ENCODE measurements at regions not wholly inside any gene's neighbourhood (a gene's known extent, or its start where the extent isn't known, plus 50 kb on each side); places are given as distances from the start of the nearest gene placed in this dataset.

DNA sequence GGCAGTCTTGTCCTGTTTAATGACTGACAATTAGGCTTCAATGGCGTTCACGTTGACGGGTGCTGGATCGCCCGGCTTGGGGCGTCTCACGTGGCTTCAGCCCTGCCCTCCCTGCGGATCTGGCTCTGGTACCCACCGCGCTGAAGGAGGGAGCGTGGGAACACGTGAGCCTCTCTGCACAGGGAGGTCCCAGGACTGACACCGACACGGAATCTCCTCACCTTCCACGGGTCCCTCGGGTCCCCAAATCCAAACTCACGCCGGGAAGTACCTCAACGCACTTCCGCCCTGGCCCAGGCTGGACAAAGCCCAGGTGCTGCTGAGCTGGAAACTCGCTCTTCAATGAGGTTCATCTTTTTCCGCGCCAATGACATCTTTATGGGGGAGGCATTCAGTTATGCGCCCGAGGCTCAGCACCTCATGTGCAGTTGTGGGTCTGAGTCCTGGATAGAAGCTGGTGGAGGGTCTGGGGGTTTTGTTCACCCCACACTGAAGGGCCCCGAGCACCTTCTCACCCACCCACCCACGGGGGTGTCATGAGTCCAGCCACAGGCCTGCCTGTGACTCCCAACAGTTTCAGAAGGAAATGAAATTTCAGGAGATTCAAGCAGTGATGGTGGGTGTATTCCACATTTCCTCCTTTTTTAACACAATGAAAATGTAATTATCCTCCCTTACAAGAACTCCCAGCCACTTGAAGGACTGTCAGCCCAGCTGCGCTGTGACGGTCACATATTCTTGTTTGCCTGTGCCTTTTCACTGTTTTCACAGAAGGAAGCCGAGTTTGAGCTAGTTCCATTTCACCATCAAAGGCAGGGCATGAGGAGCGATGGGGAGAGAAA, 251.7 kb upstream of the SFSWAP start:
- Histone ChIP-seq H3K4me3 (no peak overlapping the region), H3K9me3 (no peaks in the 10 kb centered on the region), H3K27me3 (peaks cover 0 to 24% of the 10 kb centered on the region in 2 donors), H3K36me3 (no peaks in the 10 kb centered on the region), H3K27ac (no peak overlapping the region), H3K4me1 (no peaks in the 10 kb centered on the region)
- DNase-seq: no peak
- intact Hi-C loops (cut with DNase I; ENCODE audit: low total_unique reads): no loop called here
- TF ChIP-seq CTCF (IDR thresholded peaks at IDR 0.05): no peak

GRCh38 chr12:131459773-131460365, 251.0 kb upstream of the SFSWAP start:
- Histone ChIP-seq H3K4me1 (no peaks in the 10 kb centered on the region), H3K9me3 (no peaks in the 10 kb centered on the region), H3K36me3 (no peaks in the 10 kb centered on the region), H3K4me3 (no peak overlapping the region), H3K27me3 (peaks cover 0 to 24% of the 10 kb centered on the region in 2 donors), H3K27ac (no peak overlapping the region)
- intact Hi-C loops (cut with DNase I; ENCODE audit: low total_unique reads): no loop called here
- TF ChIP-seq CTCF (IDR thresholded peaks at IDR 0.05): no peak
- no peak for DNase-seq

DNA sequence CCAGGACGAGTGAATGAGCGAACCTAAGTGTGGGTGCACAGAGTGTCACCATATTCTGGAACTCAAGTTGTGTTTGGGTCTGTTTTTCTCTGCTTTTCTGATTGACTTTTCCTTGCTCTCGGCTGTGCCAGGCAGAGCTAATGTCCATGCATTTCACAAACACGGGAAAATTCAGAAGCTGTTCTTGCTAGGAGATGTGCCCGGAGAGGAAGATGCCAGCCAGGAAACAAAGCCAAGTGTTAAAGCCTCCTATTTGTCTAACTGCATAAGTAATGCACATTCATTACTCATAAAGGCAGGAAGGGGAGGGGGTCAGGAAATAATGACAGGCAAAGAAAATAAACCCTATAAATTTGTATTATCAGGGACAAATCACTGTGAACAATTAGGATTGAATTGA, 250.4 kb upstream of the SFSWAP start:
- no peak for DNase-seq

DNA sequence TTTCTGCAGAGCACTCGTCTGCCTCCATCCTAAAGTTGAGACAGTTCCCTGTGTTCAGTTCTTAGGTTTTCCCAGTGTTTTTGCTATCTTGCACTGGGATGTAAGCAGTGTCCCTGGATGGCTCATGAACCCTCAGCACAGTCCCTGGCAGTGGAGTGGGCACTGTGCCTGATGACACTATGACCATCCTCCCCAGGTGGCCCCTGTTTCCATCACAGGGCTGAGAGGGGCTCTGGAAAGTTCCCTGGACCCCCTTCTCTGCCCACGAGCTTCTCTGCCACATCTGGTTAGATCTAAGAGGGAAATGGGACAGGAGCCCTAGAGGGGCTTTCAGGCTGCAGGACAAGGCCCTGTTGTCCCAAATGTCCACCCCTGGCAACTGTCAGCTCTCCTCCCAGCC, 249.8 kb upstream of the SFSWAP start:
- no peak overlapping the region for H3K4me3 ChIP-seq
- DNase-seq: no peak
- H3K4me1 ChIP-seq: no peaks in the 10 kb centered on the region
- H3K9me3 ChIP-seq: no peaks in the 10 kb centered on the region
- TF ChIP-seq CTCF (IDR thresholded peaks at IDR 0.05): no peak
- peaks cover 0 to 15% of the 10 kb centered on the region in 2 donors for H3K27me3 ChIP-seq
- intact Hi-C loops (cut with DNase I; ENCODE audit: low total_unique reads): no loop called here
- no peak overlapping the region for H3K27ac ChIP-seq
- H3K36me3 ChIP-seq: no peaks in the 10 kb centered on the region

More for the DNA sequence above, 250.4 kb upstream of the SFSWAP start:
- TF ChIP-seq CTCF (IDR thresholded peaks at IDR 0.05): no peak
- H3K27ac ChIP-seq: no peak overlapping the region
- H3K4me3 ChIP-seq: no peak overlapping the region
- H3K4me1 ChIP-seq: no peaks in the 10 kb centered on the region
- peaks cover 0 to 18% of the 10 kb centered on the region in 2 donors for H3K27me3 ChIP-seq
- H3K36me3 ChIP-seq: no peaks in the 10 kb centered on the region
- no peaks in the 10 kb centered on the region for H3K9me3 ChIP-seq
- intact Hi-C loops (cut with DNase I; ENCODE audit: low total_unique reads): no loop called here

DNA sequence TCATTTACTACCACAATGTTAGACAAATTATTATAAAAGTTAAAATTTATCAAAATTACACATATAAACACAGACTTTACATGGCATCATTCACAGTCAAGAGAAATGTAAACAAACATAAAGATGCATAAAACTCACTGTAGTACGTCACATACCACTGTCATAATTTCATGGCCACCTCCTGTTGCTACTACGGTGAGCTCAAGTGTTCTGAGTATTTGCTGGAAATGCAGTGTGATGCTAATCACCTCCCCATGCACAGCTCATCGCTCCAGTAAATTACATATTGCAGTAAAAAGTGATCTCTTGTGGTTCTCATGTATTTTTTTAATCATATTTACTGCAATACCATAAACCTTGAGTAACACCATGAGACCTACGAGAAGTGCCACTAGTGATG, 247.7 kb upstream of the SFSWAP start:
- no peak for TF ChIP-seq CTCF (IDR thresholded peaks at IDR 0.05)
- peaks cover 0 to 5% of the 10 kb centered on the region in 2 donors for H3K27me3 ChIP-seq
- intact Hi-C loops (cut with DNase I; ENCODE audit: low total_unique reads): no loop called here
- no peak for DNase-seq
- no peak overlapping the region for H3K4me3 ChIP-seq
- no peak overlapping the region for H3K27ac ChIP-seq
- H3K36me3 ChIP-seq: no peaks in the 10 kb centered on the region
- peaks cover 0 to 8% (median 6%) of the 10 kb centered on the region in 3 donors for H3K9me3 ChIP-seq
- H3K4me1 ChIP-seq: no peaks in the 10 kb centered on the region
